ENCODE measurements at regions not wholly inside any gene's neighbourhood (a gene's known extent, or its start where the extent isn't known, plus 50 kb on each side); places are given as distances from the start of the nearest gene placed in this dataset.
A peak's percentile ranks its signal among the peaks of the same experiment; 100 is the strongest.
"Not testable (repeated sequence)": the region's sequence is repeated elsewhere in the genome, so short reads cannot be mapped to it uniquely, and the experiment has no call there.

- peak; percentile 8 for DNase-seq (ENCODE audit: low spot score)
- in situ Hi-C loops (cut with HindIII; ENCODE audit: low sequenced_read_pairs), result no loop called here
Observed at GRCh38 chr5:121503111-121503840, 348.4 kb upstream of the FTMT start.

- in situ Hi-C loops (cut with HindIII; ENCODE audit: low sequenced_read_pairs), result no loop called here
- DNase-seq (ENCODE audit: low spot score), result no peak
Observed at GRCh38 chr5:121516997-121517396, 334.7 kb upstream of the FTMT start.

- in situ Hi-C loops (cut with HindIII; ENCODE audit: low sequenced_read_pairs), result no loop called here
- no peak for DNase-seq (ENCODE audit: low spot score)
Observed at GRCh38 chr5:121525706-121526105, 326.0 kb upstream of the FTMT start.

- in situ Hi-C loops (cut with HindIII; ENCODE audit: low sequenced_read_pairs), result no loop called here
- no peak for DNase-seq (ENCODE audit: low spot score)
Observed at GRCh38 chr5:121526908-121527307, 324.8 kb upstream of the FTMT start.

GRCh38 chr5:121533814-121534213, 317.9 kb upstream of the FTMT start:
- in situ Hi-C loops (cut with HindIII; ENCODE audit: low sequenced_read_pairs), result no loop called here

GRCh38 chr5:121550989-121551388, 300.7 kb upstream of the FTMT start:
- in situ Hi-C loops (cut with HindIII; ENCODE audit: low sequenced_read_pairs), result no loop called here
- no peak for DNase-seq (ENCODE audit: low spot score)

More at GRCh38 chr5:121533814-121534213, 317.9 kb upstream of the FTMT start:
- no peak for DNase-seq (ENCODE audit: low spot score)

GRCh38 chr5:121559832-121560231, 291.9 kb upstream of the FTMT start:
- in situ Hi-C loops (cut with HindIII; ENCODE audit: low sequenced_read_pairs), result no loop called here
- no peak for DNase-seq (ENCODE audit: low spot score)

- in situ Hi-C loops (cut with HindIII; ENCODE audit: low sequenced_read_pairs), result no loop called here
- DNase-seq (ENCODE audit: low spot score), result no peak
Observed at GRCh38 chr5:121572061-121572460, 279.6 kb upstream of the FTMT start.

GRCh38 chr5:121573721-121574382, 277.8 kb upstream of the FTMT start:
- no peak for DNase-seq (ENCODE audit: low spot score)
- in situ Hi-C loops (cut with HindIII; ENCODE audit: low sequenced_read_pairs), result no loop called here

GRCh38 chr5:121581588-121581987, 270.1 kb upstream of the FTMT start:
- in situ Hi-C loops (cut with HindIII; ENCODE audit: low sequenced_read_pairs), result no loop called here
- no peak for DNase-seq (ENCODE audit: low spot score)

- in situ Hi-C loops (cut with HindIII; ENCODE audit: low sequenced_read_pairs), result no loop called here
- no peak for DNase-seq (ENCODE audit: low spot score)
Observed at GRCh38 chr5:121596882-121597281, 254.8 kb upstream of the FTMT start.

- in situ Hi-C loops (cut with HindIII; ENCODE audit: low sequenced_read_pairs), result no loop called here
- DNase-seq (ENCODE audit: low spot score), result no peak
Observed at GRCh38 chr5:121608826-121609225, 242.9 kb upstream of the FTMT start.

GRCh38 chr5:121624035-121624434, 227.6 kb upstream of the FTMT start:
- no peak for DNase-seq (ENCODE audit: low spot score)
- in situ Hi-C loops (cut with HindIII; ENCODE audit: low sequenced_read_pairs), result no loop called here

GRCh38 chr5:121628783-121629182, 222.9 kb upstream of the FTMT start:
- in situ Hi-C loops (cut with HindIII; ENCODE audit: low sequenced_read_pairs), result no loop called here
- DNase-seq (ENCODE audit: low spot score), result no peak

GRCh38 chr5:121630402-121630801, 221.3 kb upstream of the FTMT start:
- DNase-seq (ENCODE audit: low spot score), result no peak
- in situ Hi-C loops (cut with HindIII; ENCODE audit: low sequenced_read_pairs), result no loop called here

- DNase-seq (ENCODE audit: low spot score), result no peak
- in situ Hi-C loops (cut with HindIII; ENCODE audit: low sequenced_read_pairs), result no loop called here
Observed at GRCh38 chr5:121634946-121635345, 216.7 kb upstream of the FTMT start.

- DNase-seq (ENCODE audit: low spot score), result no peak
- in situ Hi-C loops (cut with HindIII; ENCODE audit: low sequenced_read_pairs), result no loop called here
Observed at GRCh38 chr5:121638126-121638525, 213.6 kb upstream of the FTMT start.

GRCh38 chr5:121640298-121640697, 211.4 kb upstream of the FTMT start:
- DNase-seq (ENCODE audit: low spot score), result no peak
- in situ Hi-C loops (cut with HindIII; ENCODE audit: low sequenced_read_pairs), result no loop called here

- no peak for DNase-seq (ENCODE audit: low spot score)
- in situ Hi-C loops (cut with HindIII; ENCODE audit: low sequenced_read_pairs), result no loop called here
Observed at GRCh38 chr5:121658221-121658620, 193.5 kb upstream of the FTMT start.

- in situ Hi-C loops (cut with HindIII; ENCODE audit: low sequenced_read_pairs), result no loop called here
- no peak for DNase-seq (ENCODE audit: low spot score)
Observed at GRCh38 chr5:121660142-121660541, 191.5 kb upstream of the FTMT start.

- DNase-seq (ENCODE audit: low spot score); in situ Hi-C loops (cut with HindIII; ENCODE audit: low sequenced_read_pairs): not testable (repeated sequence)
Observed at GRCh38 chr5:121665542-121665941, 186.1 kb upstream of the FTMT start.

Data from G401 (cell line).